HepG2 (cell line): ENCODE measurements at regions not wholly inside any gene's neighbourhood (a gene's known extent, or its start where the extent isn't known, plus 50 kb on each side); places are given as distances from the start of the nearest gene placed in this dataset.

Experiments used
- AGO1 ChIP-seq: fragments of 200-400 bp; formaldehyde crosslinking; IDR thresholded peaks from 2 replicates; pipeline ENCODE4 v1.6.1; 2017; ENCODE audit warnings: mild to moderate bottlenecking, low read depth, low read length, moderate library complexity; ENCODE audit not compliant: poor library complexity, severe bottlenecking
- EP300 ChIP-seq, 3 experiments: sonication (generic) in 1 of 3; formaldehyde crosslinking in 1 of 3; IDR thresholded peaks; 2 replicates each; pipeline versions ENCODE4 v1.5.1 to v1.6.1; 2011 to 2020; ENCODE audit warnings: low read depth in 2 of 3, low read length in 2 of 3, borderline replicate concordance in 1 of 3, improper control_type of control experiment in 1 of 3, mild to moderate bottlenecking in 1 of 3, missing genetic modification reagents in 1 of 3, moderate library complexity in 1 of 3
- GLI4 ChIP-seq: sonication (generic); formaldehyde crosslinking; IDR thresholded peaks from 2 replicates; pipeline ENCODE4 v1.5.1; 2020; ENCODE audit warnings: missing genetic modification reagents, mild to moderate bottlenecking, moderate library complexity, borderline replicate concordance
- GLMP ChIP-seq: sonication (generic); formaldehyde crosslinking; IDR thresholded peaks from 2 replicates; pipeline ENCODE4 v1.9.0; 2021; ENCODE audit warnings: missing genetic modification reagents, mild to moderate bottlenecking, borderline replicate concordance
- MXI1 ChIP-seq: IDR thresholded peaks from 3 replicates; pipeline ENCODE4 v1.6.1; 2012; ENCODE audit warnings: low read depth, low read length, inconsistent platforms, borderline replicate concordance
- NR2C2 ChIP-seq: sonication (generic); formaldehyde crosslinking; IDR thresholded peaks from 2 replicates; pipeline ENCODE4 v1.4.0; 2020; ENCODE audit warnings: missing genetic modification reagents, mild to moderate bottlenecking, moderate library complexity, borderline replicate concordance
- PATZ1 ChIP-seq: sonication (generic); formaldehyde crosslinking; IDR thresholded peaks from 2 replicates; pipeline ENCODE4 v1.4.0; 2020; ENCODE audit warnings: missing genetic modification reagents
- RBAK ChIP-seq: sonication (generic); formaldehyde crosslinking; IDR thresholded peaks from 2 replicates; pipeline ENCODE4 v1.5.1; 2020; ENCODE audit warnings: mild to moderate bottlenecking, missing genetic modification reagents
- REST ChIP-seq, 2 experiments: IDR thresholded peaks; 2 replicates each; pipeline ENCODE4 v1.6.1; 2011 to 2012; ENCODE audit warnings: low read length in 2 of 2, borderline replicate concordance in 1 of 2, low read depth in 1 of 2, mild to moderate bottlenecking in 1 of 2, moderate library complexity in 1 of 2
- SP1 ChIP-seq, 2 experiments: fragments of 450-650 bp in 1 of 2; sonication (generic) in 1 of 2; formaldehyde crosslinking in 1 of 2; IDR thresholded peaks; 2 replicates each; pipeline versions ENCODE4 v1.4.0 to v1.6.1; 2016 to 2020; ENCODE audit warnings: missing genetic modification reagents in 1 of 2
- ZNF740 ChIP-seq: sonication (generic); formaldehyde crosslinking; IDR thresholded peaks from 2 replicates; pipeline ENCODE4 v1.4.0; 2020; ENCODE audit warnings: missing genetic modification reagents
- ZSCAN21 ChIP-seq: sonication (generic); formaldehyde crosslinking; IDR thresholded peaks from 2 replicates; pipeline ENCODE4 v1.8.0; 2022; ENCODE audit warnings: mild to moderate bottlenecking, missing genetic modification reagents, moderate library complexity, borderline replicate concordance
- ZSCAN25 ChIP-seq: sonication (generic); formaldehyde crosslinking; IDR thresholded peaks from 2 replicates; pipeline ENCODE4 v1.8.0; 2022; ENCODE audit warnings: mild to moderate bottlenecking, missing genetic modification reagents
- ZSCAN5A ChIP-seq: sonication (generic); formaldehyde crosslinking; IDR thresholded peaks from 2 replicates; pipeline ENCODE4 v1.8.0; 2022; ENCODE audit warnings: mild to moderate bottlenecking, missing genetic modification reagents, borderline replicate concordance

GRCh38 chr4:55247521-55247920 is 98.5 kb upstream of the SRD5A3 start:
- TF ChIP-seq PATZ1 (CRISPR knock-in tag): no peak
- no peak for TF ChIP-seq GLMP
- TF ChIP-seq ZSCAN25 (CRISPR knock-in tag): no peak
- TF ChIP-seq NR2C2 (CRISPR knock-in tag): no peak
- TF ChIP-seq EP300 (IDR thresholded peaks at IDR 0.05; ENCODE audit: low read depth in 2 of 2, low read length in 2 of 2): no peak
- TF ChIP-seq EP300 (CRISPR knock-in tag; IDR thresholded peaks at IDR 0.05; ENCODE audit: borderline replicate concordance): no peak
- no peak for TF ChIP-seq AGO1
- TF ChIP-seq ZSCAN21 (CRISPR knock-in tag): no peak
- TF ChIP-seq RBAK (CRISPR knock-in tag): no peak
- TF ChIP-seq REST (IDR thresholded peaks at IDR 0.05; ENCODE audit: borderline replicate concordance in 1 of 2, low read depth in 1 of 2, low read length in 2 of 2): no peak
- no peak for TF ChIP-seq GLI4 (CRISPR knock-in tag)
- TF ChIP-seq ZSCAN5A: no peak
- TF ChIP-seq SP1 (IDR thresholded peaks at IDR 0.05): no peak
- TF ChIP-seq SP1 (CRISPR knock-in tag; IDR thresholded peaks at IDR 0.05): no peak
- no peak for TF ChIP-seq ZNF740 (CRISPR knock-in tag)
- no peak for TF ChIP-seq MXI1
